ENCODE measurements at regions not wholly inside any gene's neighbourhood (a gene's known extent, or its start where the extent isn't known, plus 50 kb on each side); places are given as distances from the start of the nearest gene placed in this dataset.

GRCh38 chr4:167702391-167702790, 389.9 kb upstream of the ANXA10 start:
- Histone ChIP-seq H3K36me3 (ENCODE audit: control insufficient read depth, insufficient read depth, low read length) (no peaks in the 10 kb centered on the region), H3K9ac (ENCODE audit: low read length) (no peak overlapping the region), H3K23ac (ENCODE audit: low read length) (no peak overlapping the region), H2BK120ac (ENCODE audit: low read depth, low read length) (no peak overlapping the region), H3K18ac (ENCODE audit: low read length) (no peak overlapping the region), H3K4me1 (ENCODE audit: control insufficient read depth, low read depth, low read length) (no peaks in the 10 kb centered on the region), H3K4ac (ENCODE audit: low read depth, low read length) (no peak overlapping the region), H2BK5ac (ENCODE audit: low read length) (no peak overlapping the region), H3K27me3 (ENCODE audit: insufficient read depth, low read length, poor library complexity) (no peaks in the 10 kb centered on the region), H3K4me2 (ENCODE audit: low read length) (no peak overlapping the region), H3K79me2 (ENCODE audit: control insufficient read depth, insufficient read depth, low read length) (no peaks in the 10 kb centered on the region), H2AK5ac (ENCODE audit: low read length) (no peak overlapping the region), H3K79me1 (ENCODE audit: low read length) (no peaks in the 10 kb centered on the region), H2BK15ac (replicated peaks; ENCODE audit: low read depth) (no peak overlapping the region), H4K8ac (ENCODE audit: low read depth, low read length) (no peak overlapping the region), H3K4me3 (ENCODE audit: low read length) (no peak overlapping the region), H3K27ac (ENCODE audit: low read depth, low read length) (no peak overlapping the region), H3K56ac (ENCODE audit: low read length) (no peak overlapping the region), H4K5ac (ENCODE audit: low read length) (no peak overlapping the region)
- DNase-seq: no peak

DNA sequence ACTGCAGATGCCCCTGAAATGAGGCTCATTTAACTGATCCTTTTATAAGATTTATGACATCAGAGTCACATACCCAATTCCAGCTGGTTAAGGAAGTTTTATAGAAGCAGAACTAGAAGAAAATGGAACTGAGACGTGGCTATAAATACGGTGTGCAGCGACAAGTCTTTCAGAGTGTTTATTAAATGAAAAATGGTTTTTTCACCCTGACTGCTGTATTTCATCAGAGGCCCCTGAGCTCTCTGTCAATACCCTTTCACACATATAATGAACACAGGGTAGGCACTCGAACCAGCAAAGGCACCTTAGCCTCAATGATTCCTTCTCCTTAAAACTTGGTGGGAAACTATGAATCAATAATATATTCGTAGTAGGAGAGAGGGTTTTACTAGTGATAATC, 380.8 kb upstream of the ANXA10 start:
- H3K79me2 ChIP-seq (ENCODE audit: control insufficient read depth, insufficient read depth, low read length): no peaks in the 10 kb centered on the region
- no peak overlapping the region for H3K9ac ChIP-seq (ENCODE audit: low read length)
- no peak for DNase-seq
- no peaks in the 10 kb centered on the region for H3K36me3 ChIP-seq (ENCODE audit: control insufficient read depth, insufficient read depth, low read length)
- H3K27ac ChIP-seq (ENCODE audit: low read depth, low read length): no peak overlapping the region
- no peak overlapping the region for H2BK120ac ChIP-seq (ENCODE audit: low read depth, low read length)
- H3K4me2 ChIP-seq (ENCODE audit: low read length): no peak overlapping the region
- no peaks in the 10 kb centered on the region for H3K4me1 ChIP-seq (ENCODE audit: control insufficient read depth, low read depth, low read length)
- no peak overlapping the region for H3K4me3 ChIP-seq (ENCODE audit: low read length)
- H3K27me3 ChIP-seq (ENCODE audit: insufficient read depth, low read length, poor library complexity): no peaks in the 10 kb centered on the region
- no CpG with 5 or more reads among the region's 5 CpGs for WGBS (ENCODE audit: extremely low coverage, insufficient coverage, low lambda C conversion rate)
- no peak overlapping the region for H4K5ac ChIP-seq (ENCODE audit: low read length)
- H3K23ac ChIP-seq (ENCODE audit: low read length): no peak overlapping the region
- H2AK5ac ChIP-seq (ENCODE audit: low read length): no peak overlapping the region
- H3K18ac ChIP-seq (ENCODE audit: low read length): no peak overlapping the region
- H3K56ac ChIP-seq (ENCODE audit: low read length): no peak overlapping the region
- H3K4ac ChIP-seq (ENCODE audit: low read depth, low read length): no peak overlapping the region
- H3K79me1 ChIP-seq (ENCODE audit: low read length): no peaks in the 10 kb centered on the region
- no peak overlapping the region for H2BK5ac ChIP-seq (ENCODE audit: low read length)
- no peak overlapping the region for H2BK15ac ChIP-seq (replicated peaks; ENCODE audit: low read depth)
- H4K8ac ChIP-seq (ENCODE audit: low read depth, low read length): no peak overlapping the region

DNA sequence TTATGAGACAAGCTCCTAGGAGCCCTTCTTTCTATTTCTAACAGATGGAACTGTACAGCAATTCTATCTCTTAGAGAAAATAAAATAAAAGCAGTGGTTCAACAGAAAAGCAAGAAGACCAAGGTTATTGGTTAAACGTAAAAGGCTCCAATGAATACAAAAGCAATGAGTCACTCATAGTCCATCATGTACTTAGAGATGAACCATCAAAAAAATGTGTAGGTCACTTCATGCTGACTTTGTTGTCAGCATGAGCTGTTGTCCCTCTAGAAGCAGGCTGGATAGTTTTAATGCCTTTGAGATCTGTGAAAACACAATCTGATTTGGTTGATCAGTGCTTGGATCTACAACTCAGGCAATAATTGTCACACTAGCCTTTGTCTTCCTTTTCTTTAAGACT, 378.6 kb upstream of the ANXA10 start:
- Histone ChIP-seq H3K27ac (ENCODE audit: low read depth, low read length) (no peak overlapping the region), H3K23ac (ENCODE audit: low read length) (no peak overlapping the region), H3K79me2 (ENCODE audit: control insufficient read depth, insufficient read depth, low read length) (no peaks in the 10 kb centered on the region), H2BK5ac (ENCODE audit: low read length) (no peak overlapping the region), H3K36me3 (ENCODE audit: control insufficient read depth, insufficient read depth, low read length) (no peaks in the 10 kb centered on the region), H3K56ac (ENCODE audit: low read length) (no peak overlapping the region), H3K79me1 (ENCODE audit: low read length) (no peaks in the 10 kb centered on the region), H3K9ac (ENCODE audit: low read length) (no peak overlapping the region), H3K4me1 (ENCODE audit: control insufficient read depth, low read depth, low read length) (no peaks in the 10 kb centered on the region), H3K4me2 (ENCODE audit: low read length) (no peak overlapping the region), H3K4me3 (ENCODE audit: low read length) (no peak overlapping the region), H2BK15ac (replicated peaks; ENCODE audit: low read depth) (no peak overlapping the region), H3K18ac (ENCODE audit: low read length) (no peak overlapping the region), H2AK5ac (ENCODE audit: low read length) (no peak overlapping the region), H2BK120ac (ENCODE audit: low read depth, low read length) (no peak overlapping the region), H3K4ac (ENCODE audit: low read depth, low read length) (no peak overlapping the region), H3K27me3 (ENCODE audit: insufficient read depth, low read length, poor library complexity) (no peaks in the 10 kb centered on the region), H4K5ac (ENCODE audit: low read length) (no peak overlapping the region), H4K8ac (ENCODE audit: low read depth, low read length) (no peak overlapping the region)
- DNase-seq: no peak
- no CpG with 5 or more reads among the region's 1 CpG for WGBS (ENCODE audit: extremely low coverage, insufficient coverage, low lambda C conversion rate)

GRCh38 chr4:167715176-167715575, 377.2 kb upstream of the ANXA10 start:
- H3K4me3 ChIP-seq (ENCODE audit: low read length): no peak overlapping the region
- no peak overlapping the region for H2AK5ac ChIP-seq (ENCODE audit: low read length)
- no peak overlapping the region for H3K23ac ChIP-seq (ENCODE audit: low read length)
- no peak overlapping the region for H3K4ac ChIP-seq (ENCODE audit: low read depth, low read length)
- WGBS (ENCODE audit: extremely low coverage, insufficient coverage, low lambda C conversion rate): no CpG with 5 or more reads among the region's 1 CpG
- no peaks in the 10 kb centered on the region for H3K79me1 ChIP-seq (ENCODE audit: low read length)
- H4K5ac ChIP-seq (ENCODE audit: low read length): no peak overlapping the region
- H3K27me3 ChIP-seq (ENCODE audit: insufficient read depth, low read length, poor library complexity): no peaks in the 10 kb centered on the region
- no peak overlapping the region for H4K8ac ChIP-seq (ENCODE audit: low read depth, low read length)
- no peaks in the 10 kb centered on the region for H3K79me2 ChIP-seq (ENCODE audit: control insufficient read depth, insufficient read depth, low read length)
- no peak overlapping the region for H2BK120ac ChIP-seq (ENCODE audit: low read depth, low read length)
- no peak overlapping the region for H2BK5ac ChIP-seq (ENCODE audit: low read length)
- DNase-seq: no peak
- no peaks in the 10 kb centered on the region for H3K36me3 ChIP-seq (ENCODE audit: control insufficient read depth, insufficient read depth, low read length)
- H3K4me2 ChIP-seq (ENCODE audit: low read length): no peak overlapping the region
- no peak overlapping the region for H2BK15ac ChIP-seq (replicated peaks; ENCODE audit: low read depth)
- no peak overlapping the region for H3K27ac ChIP-seq (ENCODE audit: low read depth, low read length)
- no peak overlapping the region for H3K9ac ChIP-seq (ENCODE audit: low read length)
- H3K56ac ChIP-seq (ENCODE audit: low read length): no peak overlapping the region
- H3K4me1 ChIP-seq (ENCODE audit: control insufficient read depth, low read depth, low read length): no peaks in the 10 kb centered on the region
- H3K18ac ChIP-seq (ENCODE audit: low read length): no peak overlapping the region

DNA sequence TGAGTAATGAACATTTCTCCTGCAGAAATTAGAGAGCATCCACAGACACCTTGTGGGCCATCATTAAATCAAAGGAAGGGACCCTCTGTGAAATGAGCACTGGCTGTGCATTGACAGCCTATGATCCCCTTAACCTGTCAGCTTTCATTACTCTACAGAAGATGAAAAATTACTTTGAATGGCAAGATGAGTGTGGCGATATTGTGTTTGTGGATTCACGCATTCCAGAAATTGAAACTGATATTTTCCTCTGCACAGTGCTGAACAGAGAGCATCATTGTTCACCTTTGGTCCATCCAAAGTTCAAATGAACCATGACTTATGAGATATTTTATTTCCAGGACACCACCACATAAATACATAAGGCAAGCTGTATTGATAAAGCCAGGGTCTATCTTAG, 374.8 kb upstream of the ANXA10 start:
- Histone ChIP-seq H3K36me3 (ENCODE audit: control insufficient read depth, insufficient read depth, low read length) (no peaks in the 10 kb centered on the region), H3K4ac (ENCODE audit: low read depth, low read length) (no peak overlapping the region), H2BK15ac (replicated peaks; ENCODE audit: low read depth) (no peak overlapping the region), H3K27ac (ENCODE audit: low read depth, low read length) (no peak overlapping the region), H3K56ac (ENCODE audit: low read length) (no peak overlapping the region), H3K9ac (ENCODE audit: low read length) (no peak overlapping the region), H3K27me3 (ENCODE audit: insufficient read depth, low read length, poor library complexity) (no peaks in the 10 kb centered on the region), H4K5ac (ENCODE audit: low read length) (no peak overlapping the region), H2BK5ac (ENCODE audit: low read length) (no peak overlapping the region), H3K4me1 (ENCODE audit: control insufficient read depth, low read depth, low read length) (no peaks in the 10 kb centered on the region), H3K79me2 (ENCODE audit: control insufficient read depth, insufficient read depth, low read length) (no peaks in the 10 kb centered on the region), H2BK120ac (ENCODE audit: low read depth, low read length) (no peak overlapping the region), H3K23ac (ENCODE audit: low read length) (no peak overlapping the region), H3K4me2 (ENCODE audit: low read length) (no peak overlapping the region), H3K4me3 (ENCODE audit: low read length) (no peak overlapping the region), H2AK5ac (ENCODE audit: low read length) (no peak overlapping the region), H3K18ac (ENCODE audit: low read length) (no peak overlapping the region), H4K8ac (ENCODE audit: low read depth, low read length) (no peak overlapping the region), H3K79me1 (ENCODE audit: low read length) (no peaks in the 10 kb centered on the region)
- no peak for DNase-seq
- no CpG with 5 or more reads among the region's 2 CpGs for WGBS (ENCODE audit: extremely low coverage, insufficient coverage, low lambda C conversion rate)

- no CpG with 5 or more reads among the region's 4 CpGs for WGBS (ENCODE audit: extremely low coverage, insufficient coverage, low lambda C conversion rate)
- Histone ChIP-seq H3K9ac (ENCODE audit: low read length) (no peak overlapping the region), H2BK15ac (replicated peaks; ENCODE audit: low read depth) (no peak overlapping the region), H3K79me2 (ENCODE audit: control insufficient read depth, insufficient read depth, low read length) (no peaks in the 10 kb centered on the region), H3K27ac (ENCODE audit: low read depth, low read length) (no peak overlapping the region), H3K36me3 (ENCODE audit: control insufficient read depth, insufficient read depth, low read length) (no peaks in the 10 kb centered on the region), H2AK5ac (ENCODE audit: low read length) (no peak overlapping the region), H3K23ac (ENCODE audit: low read length) (no peak overlapping the region), H2BK5ac (ENCODE audit: low read length) (no peak overlapping the region), H3K18ac (ENCODE audit: low read length) (no peak overlapping the region), H3K4me3 (ENCODE audit: low read length) (no peak overlapping the region), H3K79me1 (ENCODE audit: low read length) (no peaks in the 10 kb centered on the region), H3K4me2 (ENCODE audit: low read length) (no peak overlapping the region), H2BK120ac (ENCODE audit: low read depth, low read length) (no peak overlapping the region), H3K4me1 (ENCODE audit: control insufficient read depth, low read depth, low read length) (no peaks in the 10 kb centered on the region), H3K27me3 (ENCODE audit: insufficient read depth, low read length, poor library complexity) (no peaks in the 10 kb centered on the region), H3K4ac (ENCODE audit: low read depth, low read length) (no peak overlapping the region), H4K8ac (ENCODE audit: low read depth, low read length) (no peak overlapping the region), H3K56ac (ENCODE audit: low read length) (no peak overlapping the region), H4K5ac (ENCODE audit: low read length) (no peak overlapping the region)
- DNase-seq: no peak
These were observed 370.5 kb upstream of the ANXA10 start for GRCh38 chr4:167721617-167722486.
